Stimulated activated memory B cell treated with anti-CD40 and anti-IgM and Interleukin-4, amounts not matched to agents 10 μg/mL and 1 μg/mL and 100 μg/mL, for 72 hours (primary cell): ENCODE measurements at regions not wholly inside any gene's neighbourhood (a gene's known extent, or its start where the extent isn't known, plus 50 kb on each side); places are given as distances from the start of the nearest gene placed in this dataset.

Experiments used
- ATAC-seq: fragments of 150-1000 bp; cut with Tn5 transposase; 2 replicates; pipeline ENCODE4 v1.10.0; 2021
- H3K27ac Mint-ChIP-seq: one replicate; pipeline ENCODE4 v1.8.0; 2022; ENCODE audit warnings: mild to moderate bottlenecking, mixed read lengths
- H3K27me3 Mint-ChIP-seq: one replicate; pipeline ENCODE4 v1.8.0; 2022; ENCODE audit warnings: mixed read lengths
- H3K36me3 Mint-ChIP-seq: one replicate; pipeline ENCODE4 v1.8.0; 2022; ENCODE audit warnings: mixed read lengths
- H3K4me1 Mint-ChIP-seq: one replicate; pipeline ENCODE4 v1.8.0; 2022; ENCODE audit warnings: mixed read lengths
- H3K4me3 Mint-ChIP-seq: one replicate; pipeline ENCODE4 v1.8.0; 2022; ENCODE audit warnings: mild to moderate bottlenecking, moderate library complexity, mixed read lengths
- H3K9me3 Mint-ChIP-seq: one replicate; pipeline ENCODE4 v1.8.0; 2022; ENCODE audit warnings: mixed read lengths

- ATAC-seq, result no peak
- Mint-ChIP-seq H3K27ac (no peak overlapping the region), H3K36me3 (no peaks in the 10 kb centered on the region), H3K27me3 (no peaks in the 10 kb centered on the region), H3K4me3 (no peak overlapping the region), H3K9me3 (peaks cover 3% of the 10 kb centered on the region), H3K4me1 (no peaks in the 10 kb centered on the region)
Observed at GRCh38 chr9:25613709-25614108, 64.5 kb downstream of the TUSC1 start.

GRCh38 chr9:25603106-25603505, 75.1 kb downstream of the TUSC1 start:
- Mint-ChIP-seq H3K9me3 (peaks cover 7% of the 10 kb centered on the region), H3K36me3 (no peaks in the 10 kb centered on the region), H3K27ac (no peak overlapping the region), H3K4me1 (no peaks in the 10 kb centered on the region), H3K27me3 (no peaks in the 10 kb centered on the region), H3K4me3 (no peak overlapping the region)
- no peak for ATAC-seq

GRCh38 chr9:25602400-25603044, 75.7 kb downstream of the TUSC1 start:
- no peak for ATAC-seq
- no peaks in the 10 kb centered on the region for H3K4me1 Mint-ChIP-seq
- no peak overlapping the region for H3K27ac Mint-ChIP-seq

GRCh38 chr9:25600501-25600900, 77.7 kb downstream of the TUSC1 start:
- Mint-ChIP-seq H3K4me3 (no peak overlapping the region), H3K4me1 (no peaks in the 10 kb centered on the region), H3K27ac (no peak overlapping the region), H3K36me3 (no peaks in the 10 kb centered on the region), H3K27me3 (no peaks in the 10 kb centered on the region), H3K9me3 (peaks cover 7% of the 10 kb centered on the region)
- no peak for ATAC-seq

More at GRCh38 chr9:25602400-25603044, 75.7 kb downstream of the TUSC1 start:
- peaks cover 7% of the 10 kb centered on the region for H3K9me3 Mint-ChIP-seq
- no peaks in the 10 kb centered on the region for H3K36me3 Mint-ChIP-seq
- H3K27me3 Mint-ChIP-seq, result no peaks in the 10 kb centered on the region
- no peak overlapping the region for H3K4me3 Mint-ChIP-seq

GRCh38 chr9:25584611-25585010, 93.6 kb downstream of the TUSC1 start:
- Mint-ChIP-seq H3K36me3 (no peaks in the 10 kb centered on the region), H3K9me3 (peaks cover 5% of the 10 kb centered on the region), H3K27me3 (no peaks in the 10 kb centered on the region), H3K27ac (no peak overlapping the region), H3K4me1 (no peaks in the 10 kb centered on the region), H3K4me3 (no peak overlapping the region)
- no peak for ATAC-seq

- no peak overlapping the region for H3K4me3 Mint-ChIP-seq
Observed at GRCh38 chr9:25573281-25573680, 105.0 kb downstream of the TUSC1 start.

GRCh38 chr9:25571491-25571890, 106.8 kb downstream of the TUSC1 start:
- peaks cover 3% of the 10 kb centered on the region for H3K9me3 Mint-ChIP-seq
- H3K27me3 Mint-ChIP-seq, result no peaks in the 10 kb centered on the region
- no peak overlapping the region for H3K27ac Mint-ChIP-seq
- H3K4me3 Mint-ChIP-seq, result no peak overlapping the region
- no peak for ATAC-seq
- no peaks in the 10 kb centered on the region for H3K4me1 Mint-ChIP-seq
- H3K36me3 Mint-ChIP-seq, result no peaks in the 10 kb centered on the region

More at GRCh38 chr9:25573281-25573680, 105.0 kb downstream of the TUSC1 start:
- Mint-ChIP-seq H3K36me3 (no peaks in the 10 kb centered on the region), H3K9me3 (peaks cover 3% of the 10 kb centered on the region), H3K27me3 (no peaks in the 10 kb centered on the region), H3K27ac (no peak overlapping the region), H3K4me1 (no peaks in the 10 kb centered on the region)
- ATAC-seq, result no peak

GRCh38 chr9:25570802-25571201, 107.4 kb downstream of the TUSC1 start:
- Mint-ChIP-seq H3K4me1 (no peaks in the 10 kb centered on the region), H3K36me3 (no peaks in the 10 kb centered on the region), H3K27me3 (no peaks in the 10 kb centered on the region), H3K27ac (no peak overlapping the region), H3K9me3 (peaks cover 2% of the 10 kb centered on the region), H3K4me3 (no peak overlapping the region)
- ATAC-seq, result no peak

- Mint-ChIP-seq H3K27ac (no peak overlapping the region), H3K4me1 (no peaks in the 10 kb centered on the region), H3K4me3 (no peak overlapping the region), H3K27me3 (no peaks in the 10 kb centered on the region), H3K36me3 (no peaks in the 10 kb centered on the region), H3K9me3 (peaks cover 3% of the 10 kb centered on the region)
- no peak for ATAC-seq
Observed at GRCh38 chr9:25562101-25562500, 116.1 kb downstream of the TUSC1 start.

- Mint-ChIP-seq H3K27ac (no peak overlapping the region), H3K27me3 (no peaks in the 10 kb centered on the region), H3K4me1 (no peaks in the 10 kb centered on the region), H3K9me3 (peaks cover 3% of the 10 kb centered on the region), H3K4me3 (no peak overlapping the region), H3K36me3 (no peaks in the 10 kb centered on the region)
- ATAC-seq, result no peak
Observed at GRCh38 chr9:25557645-25558300, 120.5 kb downstream of the TUSC1 start.

- H3K4me1 Mint-ChIP-seq, result no peaks in the 10 kb centered on the region
- H3K9me3 Mint-ChIP-seq, result no peaks in the 10 kb centered on the region
Observed at GRCh38 chr9:25556540-25556939, 121.7 kb downstream of the TUSC1 start.

GRCh38 chr9:25548847-25549246, 129.4 kb downstream of the TUSC1 start:
- no peaks in the 10 kb centered on the region for H3K36me3 Mint-ChIP-seq
- H3K4me3 Mint-ChIP-seq, result no peak overlapping the region
- ATAC-seq, result no peak
- H3K27ac Mint-ChIP-seq, result no peak overlapping the region
- H3K9me3 Mint-ChIP-seq, result no peaks in the 10 kb centered on the region
- no peaks in the 10 kb centered on the region for H3K27me3 Mint-ChIP-seq
- no peaks in the 10 kb centered on the region for H3K4me1 Mint-ChIP-seq

More at GRCh38 chr9:25556540-25556939, 121.7 kb downstream of the TUSC1 start:
- H3K27me3 Mint-ChIP-seq, result no peaks in the 10 kb centered on the region
- ATAC-seq, result no peak
- no peak overlapping the region for H3K27ac Mint-ChIP-seq
- H3K36me3 Mint-ChIP-seq, result no peaks in the 10 kb centered on the region
- no peak overlapping the region for H3K4me3 Mint-ChIP-seq

- H3K27ac Mint-ChIP-seq, result no peak overlapping the region
- H3K9me3 Mint-ChIP-seq, result peaks cover 2% of the 10 kb centered on the region
- H3K36me3 Mint-ChIP-seq, result no peaks in the 10 kb centered on the region
- no peaks in the 10 kb centered on the region for H3K27me3 Mint-ChIP-seq
- H3K4me1 Mint-ChIP-seq, result no peaks in the 10 kb centered on the region
- ATAC-seq, result no peak
- H3K4me3 Mint-ChIP-seq, result no peak overlapping the region
Observed at GRCh38 chr9:25543806-25544205, 134.4 kb downstream of the TUSC1 start.

- no peaks in the 10 kb centered on the region for H3K4me1 Mint-ChIP-seq
- no peaks in the 10 kb centered on the region for H3K36me3 Mint-ChIP-seq
- peaks cover 2% of the 10 kb centered on the region for H3K9me3 Mint-ChIP-seq
- no peak overlapping the region for H3K27ac Mint-ChIP-seq
- ATAC-seq, result no peak
- no peaks in the 10 kb centered on the region for H3K27me3 Mint-ChIP-seq
- H3K4me3 Mint-ChIP-seq, result no peak overlapping the region
Observed at GRCh38 chr9:25542319-25542718, 135.9 kb downstream of the TUSC1 start.

GRCh38 chr9:25537808-25538207, 140.4 kb downstream of the TUSC1 start:
- H3K27me3 Mint-ChIP-seq, result no peaks in the 10 kb centered on the region
- H3K9me3 Mint-ChIP-seq, result peaks cover 6% of the 10 kb centered on the region
- ATAC-seq, result no peak
- H3K4me3 Mint-ChIP-seq, result no peak overlapping the region
- no peak overlapping the region for H3K27ac Mint-ChIP-seq
- no peaks in the 10 kb centered on the region for H3K4me1 Mint-ChIP-seq
- H3K36me3 Mint-ChIP-seq, result no peaks in the 10 kb centered on the region

GRCh38 chr9:25519286-25519685, 159.0 kb downstream of the TUSC1 start:
- ATAC-seq, result no peak

More at GRCh38 chr9:25519286-25519685, 159.0 kb downstream of the TUSC1 start:
- H3K9me3 Mint-ChIP-seq, result no peaks in the 10 kb centered on the region
- H3K36me3 Mint-ChIP-seq, result no peaks in the 10 kb centered on the region
- H3K4me1 Mint-ChIP-seq, result no peaks in the 10 kb centered on the region
- H3K27ac Mint-ChIP-seq, result no peak overlapping the region
- H3K4me3 Mint-ChIP-seq, result no peak overlapping the region
- H3K27me3 Mint-ChIP-seq, result no peaks in the 10 kb centered on the region
